ENCODE measurements at regions not wholly inside any gene's neighbourhood (a gene's known extent, or its start where the extent isn't known, plus 50 kb on each side); places are given as distances from the start of the nearest gene placed in this dataset.
"Not testable (repeated sequence)": the region's sequence is repeated elsewhere in the genome, so short reads cannot be mapped to it uniquely, and the experiment has no call there.

DNA sequence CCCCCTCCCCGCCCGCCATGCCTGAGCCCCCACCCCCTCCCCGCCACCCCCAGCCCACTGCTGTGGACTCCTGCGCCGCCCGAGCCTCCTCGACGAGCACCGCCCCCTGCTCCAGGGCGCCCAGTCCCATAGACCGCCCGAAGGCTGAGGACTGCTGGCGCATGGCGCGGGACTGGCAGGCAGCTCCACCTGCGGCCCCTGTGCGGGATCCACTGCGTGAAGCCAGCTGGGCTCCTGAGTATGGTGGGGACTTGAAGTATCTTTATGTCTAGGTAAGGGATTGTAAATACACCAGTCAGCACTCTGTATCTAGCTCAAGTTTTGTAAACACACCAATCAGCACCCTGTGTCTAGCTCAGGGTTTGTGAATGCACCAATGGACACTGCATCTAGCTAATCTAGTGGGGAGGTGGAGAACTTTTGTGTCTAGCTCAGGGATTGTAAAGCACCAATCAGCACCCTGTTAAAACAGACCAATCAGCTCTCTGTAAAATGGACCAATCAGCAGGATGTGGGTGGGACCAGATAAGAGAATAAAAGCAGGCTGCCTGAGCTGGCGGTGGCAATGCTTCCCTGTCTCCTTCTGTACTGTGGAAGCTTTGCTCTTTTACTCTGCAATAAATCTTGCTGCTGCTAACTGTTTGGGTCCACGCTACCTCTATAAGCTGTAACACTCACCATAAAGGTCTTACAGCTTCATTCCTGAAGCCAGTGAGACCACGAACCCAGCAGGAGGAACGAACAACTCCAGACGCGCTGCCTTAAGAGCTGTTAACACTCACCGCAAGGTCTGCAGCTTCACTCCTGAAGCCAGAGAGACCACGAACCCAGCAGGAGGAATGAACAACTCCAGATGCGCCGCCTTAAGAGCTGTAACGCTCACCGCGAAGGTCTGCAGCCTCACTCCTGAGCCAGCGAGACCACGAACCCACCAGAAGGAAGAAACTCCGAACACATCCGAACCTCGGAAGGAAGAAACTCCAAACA is 66.6 kb upstream of the SLC8A3 start:
- TF ChIP-seq POLR2A, POLR2AphosphoS5 (IDR thresholded peaks at IDR 0.05; ENCODE audit: low read depth, low read length): not testable (repeated sequence)

Data from GM12892 (cell line).